B cell (primary cell): ENCODE measurements at regions not wholly inside any gene's neighbourhood (a gene's known extent, or its start where the extent isn't known, plus 50 kb on each side); places are given as distances from the start of the nearest gene placed in this dataset.

Source experiments
- ATAC-seq: fragments of 200-7000 bp; cut with Tn5 transposase; one replicate; pipeline ENCODE4 v1.10.0; 2021; ENCODE audit warnings: low read depth, mild to moderate bottlenecking, moderate number of reproducible peaks, moderate library complexity
- CTCF ChIA-PET: fragments of 350-600 bp; sonication (Branson Sonifier 250); formaldehyde crosslinking; loops from one replicate; lab custom pipeline; 2021; ENCODE audit warnings: antibody characterized with exemption, inconsistent platforms; lab: Charles Lee
- POLR2A ChIA-PET: fragments of 350-600 bp; sonication (Branson Sonifier 250); formaldehyde crosslinking; loops from one replicate; lab custom pipeline; 2021; ENCODE audit warnings: antibody characterized with exemption; lab: Charles Lee
- DNase-seq: peaks from one replicate; pipeline ENCODE4 v3.0.0; 2013
- H2AFZ ChIP-seq: 2 replicates; pipeline ENCODE4 v1.6.1; 2012; ENCODE audit warnings: mild to moderate bottlenecking, low read depth, low read length; ENCODE audit not compliant: insufficient read depth, poor library complexity, severe bottlenecking
- H3K27ac ChIP-seq, 2 donors: 1 replicate in 1 of 2; 2 replicates in 1 of 2; pipeline ENCODE4 v1.5.1; 2012 to 2013; ENCODE audit warnings: low read length in 2 of 2, mild to moderate bottlenecking in 2 of 2, moderate library complexity in 1 of 2
- H3K27me3 ChIP-seq, 4 experiments: fragments of 200-600 bp in 1 of 4; sonication (generic) in 1 of 4; replicated peaks in 1 of 4; 1 replicate in 2 of 4; 2 replicates in 2 of 4; pipeline versions ENCODE4 v1.6.1 to v1.7.0; 2013 to 2016; ENCODE audit warnings: low read length in 3 of 4, mild to moderate bottlenecking in 2 of 4, mixed read lengths in 1 of 4, moderate library complexity in 1 of 4; ENCODE audit not compliant: insufficient read depth in 4 of 4, control insufficient read depth in 3 of 4; ENCODE audit errors: control extremely low read depth in 1 of 4
- H3K36me3 ChIP-seq, 2 experiments: replicated peaks in 1 of 2; 1 replicate in 1 of 2; 2 replicates in 1 of 2; pipeline versions ENCODE4 v1.6.1 to v1.7.1; 2013; ENCODE audit warnings: low read length in 1 of 2; ENCODE audit not compliant: insufficient read depth in 2 of 2, control insufficient read depth in 1 of 2; ENCODE audit errors: control extremely low read depth in 1 of 2, extremely low read depth in 1 of 2
- H3K4me1 ChIP-seq, 2 donors: fragments of 200-600 bp in 1 of 2; sonication (generic) in 1 of 2; 1 replicate in 1 of 2; 2 replicates in 1 of 2; pipeline versions ENCODE4 v1.5.1 to v1.6.1; 2013 to 2017; ENCODE audit warnings: low read length in 2 of 2; ENCODE audit not compliant: control insufficient read depth in 2 of 2, insufficient read depth in 2 of 2
- H3K4me2 ChIP-seq: replicated peaks from 2 replicates; pipeline ENCODE3; 2012; ENCODE audit warnings: mild to moderate bottlenecking, low read depth, low read length; ENCODE audit not compliant: poor library complexity, severe bottlenecking
- H3K4me3 ChIP-seq, 5 experiments: fragments of 200-600 bp in 1 of 5; sonication (generic) in 1 of 5; 1 replicate in 3 of 5; 2 replicates in 2 of 5; pipeline versions ENCODE4 v1.5.1 to v1.7.0; 2011 to 2016; ENCODE audit warnings: low read length in 4 of 5, mild to moderate bottlenecking in 4 of 5, low read depth in 2 of 5, control low read depth in 1 of 5, moderate library complexity in 1 of 5; ENCODE audit not compliant: insufficient read depth in 1 of 5; ENCODE audit errors: control extremely low read depth in 1 of 5, extremely low read depth in 1 of 5
- H3K79me2 ChIP-seq: fragments of 200-600 bp; sonication (generic); one replicate; pipeline ENCODE4 v1.6.0; 2016; ENCODE audit warnings: low read length; ENCODE audit not compliant: control insufficient read depth, insufficient read depth
- H3K9ac ChIP-seq: fragments of 200-600 bp; sonication (generic); 2 replicates; pipeline ENCODE4 v1.6.1; 2017; ENCODE audit warnings: mild to moderate bottlenecking, low read length, moderate library complexity
- H3K9me3 ChIP-seq, 3 donors: one replicate each; pipeline versions ENCODE4 v1.6.1 to v1.7.1; 2013; ENCODE audit warnings: low read length in 2 of 3; ENCODE audit not compliant: control insufficient read depth in 2 of 3, insufficient read depth in 1 of 3; ENCODE audit errors: control extremely low read depth in 1 of 3
- H4K20me1 ChIP-seq: 2 replicates; pipeline ENCODE4 v1.6.0; 2012; ENCODE audit warnings: mild to moderate bottlenecking, low read length; ENCODE audit not compliant: insufficient read depth, control insufficient read depth, poor library complexity, severe bottlenecking
- H3K27ac Mint-ChIP-seq: one replicate; pipeline ENCODE4 v1.8.0; 2021; ENCODE audit warnings: mixed read lengths
- H3K27me3 Mint-ChIP-seq: one replicate; pipeline ENCODE4 v1.8.0; 2021; ENCODE audit warnings: mixed read lengths
- H3K4me1 Mint-ChIP-seq: one replicate; pipeline ENCODE4 v1.8.0; 2021; ENCODE audit warnings: mixed read lengths
- H3K4me3 Mint-ChIP-seq: one replicate; pipeline ENCODE4 v1.8.0; 2021; ENCODE audit warnings: mixed read lengths
- H3K9me3 Mint-ChIP-seq: one replicate; pipeline ENCODE4 v1.8.0; 2022; ENCODE audit warnings: mixed read lengths; ENCODE audit not compliant: insufficient read depth
- CTCF ChIP-seq: fragments of 200-600 bp; IDR thresholded peaks from one replicate; pipeline ENCODE4 v1.8.0; 2022; ENCODE audit warnings: antibody characterized with exemption, mild to moderate bottlenecking
- EZH2 ChIP-seq: IDR thresholded peaks from 2 replicates; pipeline ENCODE4 v1.6.1; 2012; ENCODE audit warnings: borderline replicate concordance, low read depth, mild to moderate bottlenecking, moderate library complexity, low read length; ENCODE audit not compliant: insufficient read depth, poor library complexity, severe bottlenecking
- WGBS: methylation state at CpG from one replicate; pipeline ENCODE4 v1.1.5; 2013; ENCODE audit warnings: missing lambda C conversion rate; ENCODE audit not compliant: insufficient coverage; 5-methylcytosine and 5-hydroxymethylcytosine counted together
- intact Hi-C: fragments of 100-400 bp; cut with micrococcal nuclease; formaldehyde crosslinking; loops from one replicate; pipeline ENCODE4 v1.10.0; 2022

GRCh38 chr2:20524412-20525040, 77.7 kb downstream of the RHOB start:
- Histone ChIP-seq H3K9me3 (no peaks in the 10 kb centered on the region), H3K4me1 (peaks cover 15 to 17% of the 10 kb centered on the region in 2 donors), H2AFZ (peak overlapping the region; percentile 87), H3K9ac (peak overlapping the region; percentile 56), H3K4me3 (peak overlapping the region in 3 of 5 experiments; percentile 15 to 44 (median 34)), H3K79me2 (no peaks in the 10 kb centered on the region), H3K27me3 (peaks cover 0 to 9% (median 0%) of the 10 kb centered on the region in 4 experiments), H3K4me2 (peak overlapping the region; percentile 73), H3K27ac (no peak overlapping the region), H3K36me3 (no peaks in the 10 kb centered on the region), H4K20me1 (no peaks in the 10 kb centered on the region)
- ATAC-seq (peak; percentile 70), DNase-seq (peak; percentile 53)
- 24% methylated on average over 16 of the region's 16 CpGs for WGBS
- Mint-ChIP-seq H3K27me3 (peaks cover 4% of the 10 kb centered on the region), H3K4me3 (peak overlapping the region; percentile 84), H3K27ac (peak overlapping the region; percentile 77), H3K4me1 (peaks cover 28% of the 10 kb centered on the region), H3K9me3 (no peaks in the 10 kb centered on the region)
- POLR2A ChIA-PET = interaction anchor here (3.6 kb wide), 1 partner anchor 77 kb away, joined by 19 read pairs; the partner anchor contains the start of gene RHOB
- no peak for TF ChIP-seq CTCF
- TF ChIP-seq EZH2 = no peak
- CTCF ChIA-PET = interaction anchor here (0.6 to 1.7 kb wide), 5 partner anchors 77 to 117 kb away, joined by 3 to 7 read pairs (median 4); partner anchors contain the start of gene RHOB
- intact Hi-C loops = loop anchor here (1.0 to 2.0 kb wide), 2 partner anchors 72 to 78 kb away; partner anchors contain the start of gene RHOB
